IMR-90 (cell line): ENCODE measurements at regions not wholly inside any gene's neighbourhood (a gene's known extent, or its start where the extent isn't known, plus 50 kb on each side); places are given as distances from the start of the nearest gene placed in this dataset.

Experiments
- ATAC-seq: fragments of 200-7000 bp; cut with Tn5 transposase; 2 replicates; pipeline ENCODE4 v1.9.1; 2020; ENCODE audit warnings: low read depth, mild to moderate bottlenecking, moderate library complexity
- BruUV-seq: library from RNA; stranded (reverse); fragments of 400-500 nt; replicated peaks from 2 replicates; lab custom pipeline; 2021; lab: Mats Ljungman, UMichigan
- CTCF ChIA-PET: fragments of 300-600 bp; formaldehyde crosslinking; extraction: SDS; loops from one replicate; lab custom pipeline; 2021; ENCODE audit warnings: antibody characterized with exemption; lab: Yijun Ruan, JAX
- POLR2A ChIA-PET: fragments of 300-600 bp; sonication (Branson Sonifier 250); formaldehyde crosslinking; loops from one replicate; lab custom pipeline; 2022; ENCODE audit warnings: antibody characterized with exemption; ENCODE audit not compliant: unreplicated experiment; lab: Charles Lee
- DNase-seq: peaks from one replicate; pipeline ENCODE4 v3.0.0; 2013
- H2AFZ ChIP-seq: replicated peaks from 2 replicates; pipeline ENCODE3; 2013; ENCODE audit warnings: low read length, mild to moderate bottlenecking; ENCODE audit not compliant: poor library complexity
- H2AK5ac ChIP-seq: 2 replicates; pipeline ENCODE4 v1.6.1; 2013; ENCODE audit warnings: low read depth, low read length, inconsistent platforms
- H2AK9ac ChIP-seq: replicated peaks from 2 replicates; pipeline ENCODE3; 2013; ENCODE audit warnings: mild to moderate bottlenecking, low read depth, low read length, moderate library complexity; ENCODE audit not compliant: poor library complexity
- H2BK120ac ChIP-seq: 2 replicates; pipeline ENCODE4 v1.6.1; 2013; ENCODE audit warnings: low read depth, low read length, inconsistent platforms
- H2BK15ac ChIP-seq: 3 replicates; pipeline ENCODE4 v1.6.1; 2013; ENCODE audit warnings: low read depth, low read length, inconsistent platforms
- H2BK20ac ChIP-seq: 2 replicates; pipeline ENCODE4 v1.6.1; 2013; ENCODE audit warnings: low read depth, mild to moderate bottlenecking, inconsistent platforms, low read length, moderate library complexity
- H2BK5ac ChIP-seq: 2 replicates; pipeline ENCODE4 v1.6.1; 2013; ENCODE audit warnings: mild to moderate bottlenecking, low read depth, low read length, inconsistent platforms; ENCODE audit not compliant: poor library complexity, severe bottlenecking
- H3K14ac ChIP-seq: replicated peaks from 2 replicates; pipeline ENCODE4 v1.6.1; 2013; ENCODE audit warnings: low read depth, low read length, inconsistent platforms
- H3K18ac ChIP-seq: 2 replicates; pipeline ENCODE4 v1.6.1; 2013; ENCODE audit warnings: low read depth, low read length, control low read depth
- H3K23ac ChIP-seq: 2 replicates; pipeline ENCODE4 v1.6.1; 2013; ENCODE audit warnings: low read depth, low read length, inconsistent platforms
- H3K27ac ChIP-seq: 2 replicates; pipeline ENCODE4 v1.5.1; 2013; ENCODE audit warnings: mild to moderate bottlenecking, control low read depth, low read length; ENCODE audit not compliant: insufficient read depth
- H3K27me3 ChIP-seq: 2 replicates; pipeline ENCODE4 v1.6.1; 2013; ENCODE audit warnings: low read length; ENCODE audit not compliant: control insufficient read depth, insufficient read depth
- H3K36me3 ChIP-seq: 2 replicates; pipeline ENCODE4 v1.6.1; 2013; ENCODE audit warnings: low read length, mixed read lengths; ENCODE audit not compliant: control insufficient read depth, insufficient read depth
- H3K4ac ChIP-seq: 2 replicates; pipeline ENCODE4 v1.6.1; 2013; ENCODE audit warnings: low read depth, low read length, inconsistent platforms
- H3K4me1 ChIP-seq: 2 replicates; pipeline ENCODE4 v1.6.1; 2013; ENCODE audit warnings: low read length, mixed read lengths; ENCODE audit not compliant: control insufficient read depth, insufficient read depth
- H3K4me2 ChIP-seq: 2 replicates; pipeline ENCODE4 v1.6.1; 2013; ENCODE audit warnings: low read depth, mild to moderate bottlenecking, control low read depth, low read length, moderate library complexity
- H3K4me3 ChIP-seq: 2 replicates; pipeline ENCODE4 v1.5.1; 2013; ENCODE audit warnings: low read depth, mild to moderate bottlenecking, control low read depth, low read length, moderate library complexity; ENCODE audit not compliant: insufficient read depth
- H3K56ac ChIP-seq: 2 replicates; pipeline ENCODE4 v1.6.1; 2013; ENCODE audit warnings: low read length, inconsistent platforms; ENCODE audit not compliant: insufficient read depth; ENCODE audit errors: extremely low read depth
- H3K79me1 ChIP-seq, 2 experiments: 2 replicates each; pipeline ENCODE4 v1.6.1; 2013; ENCODE audit warnings: low read length in 2 of 2, inconsistent platforms in 1 of 2, low read depth in 1 of 2
- H3K9ac ChIP-seq: 2 replicates; pipeline ENCODE4 v1.6.1; 2013; ENCODE audit warnings: low read depth, low read length, control low read depth
- H3K9me1 ChIP-seq: 2 replicates; pipeline ENCODE4 v1.6.1; 2013; ENCODE audit warnings: low read length, inconsistent platforms; ENCODE audit not compliant: insufficient read depth
- H3K9me3 ChIP-seq: 2 replicates; pipeline ENCODE4 v1.6.1; 2013; ENCODE audit warnings: low read length; ENCODE audit not compliant: control insufficient read depth, insufficient read depth
- H4K20me1 ChIP-seq: 2 replicates; pipeline ENCODE4 v1.6.1; 2013; ENCODE audit warnings: low read length, inconsistent platforms; ENCODE audit not compliant: insufficient read depth
- H4K5ac ChIP-seq: 2 replicates; pipeline ENCODE4 v1.6.1; 2013; ENCODE audit warnings: mild to moderate bottlenecking, low read depth, low read length, control low read depth
- H4K8ac ChIP-seq, 2 experiments: 2 replicates each; pipeline ENCODE4 v1.6.1; 2013; ENCODE audit warnings: low read depth in 2 of 2, low read length in 2 of 2, control low read depth in 1 of 2, inconsistent platforms in 1 of 2
- H4K91ac ChIP-seq: 2 replicates; pipeline ENCODE4 v1.6.1; 2013; ENCODE audit warnings: low read depth, low read length, inconsistent platforms; ENCODE audit not compliant: insufficient read depth
- BHLHE40 ChIP-seq: fragments of 150-350 bp; IDR thresholded peaks from 2 replicates; pipeline ENCODE4 v1.6.1; 2016; ENCODE audit warnings: mild to moderate bottlenecking, low read depth, low read length
- CEBPB ChIP-seq: IDR thresholded peaks from 2 replicates; pipeline ENCODE4 v1.6.1; 2012; ENCODE audit warnings: low read depth, low read length, improper control_type of control experiment
- CHD1 ChIP-seq: IDR thresholded peaks from 2 replicates; pipeline ENCODE4 v1.6.1; 2012; ENCODE audit warnings: low read depth, low read length, improper control_type of control experiment
- CTCF ChIP-seq: conservative IDR thresholded peaks from 2 replicates; pipeline ENCODE4 v1.5.1; 2012; ENCODE audit warnings: mild to moderate bottlenecking, low read depth, low read length, improper control_type of control experiment
- FOS ChIP-seq: fragments of 150-350 bp; IDR thresholded peaks from 2 replicates; pipeline ENCODE4 v1.6.1; 2016; ENCODE audit warnings: low read depth, low read length
- MAFK ChIP-seq: IDR thresholded peaks from 2 replicates; pipeline ENCODE4 v1.6.1; 2012; ENCODE audit warnings: low read depth, low read length, improper control_type of control experiment
- MAZ ChIP-seq: IDR thresholded peaks from 2 replicates; pipeline ENCODE4 v1.6.1; 2012; ENCODE audit warnings: low read depth, mild to moderate bottlenecking, low read length, improper control_type of control experiment, moderate library complexity, borderline replicate concordance
- MXI1 ChIP-seq: IDR thresholded peaks from 2 replicates; pipeline ENCODE4 v1.6.1; 2012; ENCODE audit warnings: low read depth, mild to moderate bottlenecking, low read length, moderate library complexity, borderline replicate concordance
- NFE2L2 ChIP-seq: fragments of 150-350 bp; IDR thresholded peaks from 2 replicates; pipeline ENCODE4 v1.6.1; 2016; ENCODE audit warnings: low read depth, mild to moderate bottlenecking, low read length
- POLR2A ChIP-seq: IDR thresholded peaks from 2 replicates; pipeline ENCODE4 v1.6.1; 2012; ENCODE audit warnings: mild to moderate bottlenecking, low read depth, low read length
- RAD21 ChIP-seq: IDR thresholded peaks from 2 replicates; pipeline ENCODE4 v1.6.1; 2012; ENCODE audit warnings: low read length, improper control_type of control experiment
- RCOR1 ChIP-seq: IDR thresholded peaks from 2 replicates; pipeline ENCODE4 v1.6.1; 2012; ENCODE audit warnings: mild to moderate bottlenecking, low read length, improper control_type of control experiment; ENCODE audit not compliant: insufficient replicate concordance
- SMC3 ChIP-seq: fragments of 150-350 bp; IDR thresholded peaks from 2 replicates; pipeline ENCODE4 v1.6.1; 2016; ENCODE audit warnings: low read depth, mild to moderate bottlenecking, antibody characterized with exemption, low read length, moderate library complexity
- USF2 ChIP-seq: fragments of 150-350 bp; IDR thresholded peaks from 2 replicates; pipeline ENCODE4 v1.6.1; 2017; ENCODE audit warnings: mild to moderate bottlenecking, antibody characterized with exemption, low read length, low read depth
- WGBS, 2 experiments: methylation state at CpG; one replicate each; pipeline versions ENCODE4 v1.1.5 to v1.1.7; 2013; ENCODE audit warnings: missing lambda C conversion rate in 2 of 2; ENCODE audit not compliant: insufficient read length in 1 of 2; ENCODE audit errors: extremely low coverage in 2 of 2; 5-methylcytosine and 5-hydroxymethylcytosine counted together
- dilution Hi-C: fragments of 300-500 bp; cut with HindIII; formaldehyde crosslinking; loops from one replicate; pipeline ENCODE4 v1.14.3; 2018; ENCODE audit warnings: low sequenced_read_pairs; ENCODE audit not compliant: unreplicated experiment
- in situ Hi-C: fragments of 300-500 bp; cut with MboI; formaldehyde crosslinking; loops from 3 replicates; pipeline ENCODE4 v1.14.3; 2019; ENCODE audit warnings: low sequenced_read_pairs, inconsistent platforms, mixed read lengths
- intact Hi-C: fragments of 100-400 bp; cut with micrococcal nuclease; formaldehyde crosslinking; loops from 2 replicates; pipeline ENCODE4 v1.10.0; 2022
- TF ChIP-seq, protein P1 (sequence below): fragments of 150-350 bp; IDR thresholded peaks from 2 replicates; pipeline ENCODE4 v1.6.1; 2016; ENCODE audit warnings: low read depth, mild to moderate bottlenecking, low read length, moderate library complexity, borderline replicate concordance

DNA sequence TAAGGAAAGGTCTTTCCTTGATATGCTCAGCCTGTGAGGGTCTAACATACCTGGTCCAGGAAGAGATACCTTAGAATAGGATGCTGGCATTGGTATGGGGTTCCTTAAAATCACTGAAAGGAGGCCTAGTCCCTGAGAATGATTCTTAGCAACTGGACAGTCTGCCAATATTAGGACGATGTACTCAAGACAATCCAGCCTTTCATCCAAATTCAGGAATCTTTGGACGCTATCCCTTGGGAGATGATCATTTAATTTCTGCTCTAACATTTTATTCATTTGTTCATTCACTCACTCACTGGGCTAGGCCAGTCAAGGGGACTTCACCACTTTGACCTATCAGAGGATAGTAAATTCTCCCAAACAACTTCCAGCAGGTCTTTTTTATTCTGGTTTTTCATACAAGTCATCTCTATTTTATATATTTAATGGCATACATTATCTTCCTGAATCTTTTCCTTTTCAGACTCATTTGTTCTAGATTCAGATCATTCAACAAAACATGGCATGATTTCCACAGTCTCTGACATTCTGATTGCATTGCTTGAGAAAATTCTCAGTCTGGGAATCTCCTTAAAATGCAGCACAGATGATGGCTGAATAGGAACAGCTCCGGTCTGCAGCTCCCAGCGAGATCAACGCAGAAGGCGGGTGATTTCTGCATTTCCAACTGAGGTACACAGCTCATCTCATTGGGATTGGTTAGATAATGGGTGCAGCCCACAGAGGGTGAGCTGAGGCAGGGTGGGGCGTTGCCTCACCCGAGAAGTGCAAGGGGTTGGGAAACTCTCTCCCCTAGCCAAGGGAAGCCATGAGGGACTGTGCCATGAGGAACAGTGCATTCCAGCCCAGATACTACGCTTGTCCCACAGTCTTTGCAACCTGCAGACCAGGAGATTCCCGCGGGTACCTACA, 118.0 kb upstream of the PRICKLE1 start:
- ChIA-PET CTCF (no interaction called here), POLR2A (no interaction called here)
- Histone ChIP-seq H2BK5ac (no peak overlapping the region), H3K27me3 (no peaks in the 10 kb centered on the region), H3K9me3 (no peaks in the 10 kb centered on the region), H3K14ac (no peak overlapping the region), H3K9me1 (no peaks in the 10 kb centered on the region), H3K4me1 (peaks cover 2% of the 10 kb centered on the region; the same call in 1 of the 2 replicates), H2BK120ac (no peak overlapping the region), H4K91ac (no peak overlapping the region), H3K36me3 (no peaks in the 10 kb centered on the region), H2AK9ac (no peak overlapping the region), H3K4ac (no peak overlapping the region), H3K4me3 (no peak overlapping the region), H3K27ac (no peak overlapping the region), H2BK20ac (no peak overlapping the region), H3K79me1 (no peaks in the 10 kb centered on the region), H4K8ac (no peak overlapping the region), H4K20me1 (no peaks in the 10 kb centered on the region), H2BK15ac (no peak overlapping the region), H3K23ac (no peak overlapping the region), H3K18ac (no peak overlapping the region), H2AK5ac (0 out of 2 replicates have a peak overlapping the region, but pooled peaks have one; percentile 20), H4K5ac (no peak overlapping the region), H3K4me2 (no peak overlapping the region), H2AFZ (no peak overlapping the region), H3K56ac (no peak overlapping the region), H3K9ac (no peak overlapping the region)
- no TSS peak for BruUV-seq
- ATAC-seq (no peak), DNase-seq (no peak)
- WGBS, 2 experiments: 83% methylated on average over 2 of the region's 11 CpGs; no CpG with 5 or more reads in 1 of the 2 experiments
- dilution Hi-C loops: no loop called here
- intact Hi-C loops: loop anchor here (10.0 kb wide), 1 partner anchor 627 kb away; no protein-coding TSS in a partner anchor
- in situ Hi-C loops: no loop called here
- TF ChIP-seq USF2 (no peak), NFE2L2 (no peak), SMC3 (no peak), MAFK (no peak), RAD21 (no peak), POLR2A (no peak), CHD1 (no peak), RCOR1 (no peak), FOS (no peak), CEBPB (no peak), BHLHE40 (no peak), MXI1 (no peak), CTCF (no peak), MAZ (no peak)
- TF ChIP-seq, protein P1, sequence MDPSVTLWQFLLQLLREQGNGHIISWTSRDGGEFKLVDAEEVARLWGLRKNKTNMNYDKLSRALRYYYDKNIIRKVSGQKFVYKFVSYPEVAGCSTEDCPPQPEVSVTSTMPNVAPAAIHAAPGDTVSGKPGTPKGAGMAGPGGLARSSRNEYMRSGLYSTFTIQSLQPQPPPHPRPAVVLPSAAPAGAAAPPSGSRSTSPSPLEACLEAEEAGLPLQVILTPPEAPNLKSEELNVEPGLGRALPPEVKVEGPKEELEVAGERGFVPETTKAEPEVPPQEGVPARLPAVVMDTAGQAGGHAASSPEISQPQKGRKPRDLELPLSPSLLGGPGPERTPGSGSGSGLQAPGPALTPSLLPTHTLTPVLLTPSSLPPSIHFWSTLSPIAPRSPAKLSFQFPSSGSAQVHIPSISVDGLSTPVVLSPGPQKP: no peak
